HUES6 (cell line): ENCODE measurements at regions not wholly inside any gene's neighbourhood (a gene's known extent, or its start where the extent isn't known, plus 50 kb on each side); places are given as distances from the start of the nearest gene placed in this dataset.

Experiments used
- H3K27ac ChIP-seq: 2 replicates; pipeline ENCODE4 v1.7.0; 2013; ENCODE audit warnings: low read depth, mild to moderate bottlenecking, low read length, inconsistent platforms
- H3K27me3 ChIP-seq: 2 replicates; pipeline ENCODE4 v1.6.1; 2013; ENCODE audit warnings: low read length; ENCODE audit not compliant: control insufficient read depth, insufficient read depth
- H3K36me3 ChIP-seq: 2 replicates; pipeline ENCODE4 v1.6.1; 2013; ENCODE audit warnings: low read length; ENCODE audit not compliant: control insufficient read depth, insufficient read depth
- H3K4me1 ChIP-seq: 2 replicates; pipeline ENCODE4 v1.6.1; 2013; ENCODE audit warnings: low read length; ENCODE audit not compliant: control insufficient read depth, insufficient read depth
- H3K4me3 ChIP-seq: 2 replicates; pipeline ENCODE4 v1.5.1; 2013; ENCODE audit warnings: low read depth, low read length
- H3K9ac ChIP-seq: one replicate; pipeline ENCODE4 v1.6.1; 2013; ENCODE audit warnings: mild to moderate bottlenecking, low read length
- H3K9me3 ChIP-seq: 2 replicates; pipeline ENCODE4 v1.6.1; 2013; ENCODE audit warnings: low read depth, low read length; ENCODE audit not compliant: control insufficient read depth, insufficient read depth

- no peak overlapping the region for H3K9ac ChIP-seq
- H3K4me3 ChIP-seq, result no peak overlapping the region
- no peak overlapping the region for H3K27ac ChIP-seq
- no peaks in the 10 kb centered on the region for H3K9me3 ChIP-seq
- no peaks in the 10 kb centered on the region for H3K4me1 ChIP-seq
- no peaks in the 10 kb centered on the region for H3K27me3 ChIP-seq
- H3K36me3 ChIP-seq, result no peaks in the 10 kb centered on the region
Measured at GRCh38 chr5:87155106-87155505, 112.6 kb upstream of the RASA1 start.

GRCh38 chr5:87156631-87157030, 111.1 kb upstream of the RASA1 start:
- Histone ChIP-seq H3K9me3 (no peaks in the 10 kb centered on the region), H3K4me3 (no peak overlapping the region), H3K27ac (no peak overlapping the region), H3K9ac (no peak overlapping the region), H3K36me3 (no peaks in the 10 kb centered on the region), H3K4me1 (no peaks in the 10 kb centered on the region), H3K27me3 (no peaks in the 10 kb centered on the region)

- Histone ChIP-seq H3K4me3 (no peak overlapping the region), H3K4me1 (peaks cover 6% of the 10 kb centered on the region; the same call in 1 of the 2 replicates), H3K36me3 (no peaks in the 10 kb centered on the region), H3K27me3 (no peaks in the 10 kb centered on the region), H3K9me3 (no peaks in the 10 kb centered on the region), H3K9ac (no peak overlapping the region), H3K27ac (no peak overlapping the region)
Measured at GRCh38 chr5:87164409-87164808, 103.3 kb upstream of the RASA1 start.

- peaks cover under 1% of the 10 kb centered on the region; the same call in 1 of the 2 replicates for H3K4me1 ChIP-seq
- H3K9ac ChIP-seq, result no peak overlapping the region
- no peaks in the 10 kb centered on the region for H3K27me3 ChIP-seq
- H3K4me3 ChIP-seq, result no peak overlapping the region
- H3K27ac ChIP-seq, result no peak overlapping the region
- no peaks in the 10 kb centered on the region for H3K9me3 ChIP-seq
- H3K36me3 ChIP-seq, result no peaks in the 10 kb centered on the region
Measured at GRCh38 chr5:87169300-87169991, 98.2 kb upstream of the RASA1 start.

DNA sequence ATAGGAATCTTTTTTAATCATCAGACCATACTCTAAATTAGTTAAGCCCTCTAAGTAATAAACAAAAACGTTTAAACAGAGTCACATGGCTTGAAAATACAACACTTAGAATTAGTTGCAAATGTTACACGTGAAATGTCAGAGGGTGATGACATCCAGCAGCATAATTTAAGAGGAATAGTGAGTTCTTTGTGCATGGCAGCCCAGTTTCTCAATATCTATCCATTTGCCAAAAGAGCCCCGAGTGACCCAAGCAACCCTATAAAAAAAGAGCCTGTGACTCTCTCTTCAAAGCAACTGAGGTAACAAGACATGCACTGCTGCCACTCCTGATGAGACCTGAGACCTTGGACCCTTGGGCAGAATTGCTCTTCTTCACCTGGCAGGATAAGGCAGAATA, 96.9 kb upstream of the RASA1 start:
- H3K27me3 ChIP-seq, result no peaks in the 10 kb centered on the region
- no peak overlapping the region for H3K4me3 ChIP-seq
- no peaks in the 10 kb centered on the region for H3K9me3 ChIP-seq
- H3K9ac ChIP-seq, result no peak overlapping the region
- H3K27ac ChIP-seq, result no peak overlapping the region
- no peaks in the 10 kb centered on the region for H3K36me3 ChIP-seq
- H3K4me1 ChIP-seq, result no peaks in the 10 kb centered on the region

GRCh38 chr5:87182649-87183048, 85.0 kb upstream of the RASA1 start:
- H3K27me3 ChIP-seq, result no peaks in the 10 kb centered on the region
- H3K36me3 ChIP-seq, result no peaks in the 10 kb centered on the region
- H3K4me1 ChIP-seq, result no peaks in the 10 kb centered on the region
- no peaks in the 10 kb centered on the region for H3K9me3 ChIP-seq
- no peak overlapping the region for H3K4me3 ChIP-seq
- no peak overlapping the region for H3K27ac ChIP-seq
- H3K9ac ChIP-seq, result no peak overlapping the region

- no peaks in the 10 kb centered on the region for H3K9me3 ChIP-seq
- no peaks in the 10 kb centered on the region for H3K4me1 ChIP-seq
- no peak overlapping the region for H3K9ac ChIP-seq
- H3K27ac ChIP-seq, result no peak overlapping the region
- H3K36me3 ChIP-seq, result no peaks in the 10 kb centered on the region
- no peaks in the 10 kb centered on the region for H3K27me3 ChIP-seq
- no peak overlapping the region for H3K4me3 ChIP-seq
Measured at GRCh38 chr5:87183896-87184295, 83.8 kb upstream of the RASA1 start.

DNA sequence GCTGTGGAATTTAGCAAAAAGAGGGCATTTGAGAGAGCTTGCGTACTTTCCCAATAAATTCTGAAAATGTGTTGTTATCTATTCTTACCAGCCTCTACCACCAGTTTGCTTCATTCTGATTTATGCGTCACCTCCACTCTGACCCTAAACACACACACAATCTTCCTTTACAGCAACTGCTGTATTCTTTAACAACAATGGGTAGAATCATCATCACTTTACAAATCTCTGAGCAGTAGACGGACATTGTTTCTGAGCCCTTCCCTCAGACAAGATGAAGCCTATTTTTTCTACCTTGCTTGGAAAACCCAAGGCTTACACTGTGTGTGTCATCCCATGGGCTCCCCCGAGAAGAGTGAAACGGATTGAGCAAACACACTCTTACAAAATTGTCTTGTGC, 83.1 kb upstream of the RASA1 start:
- H3K9me3 ChIP-seq, result no peaks in the 10 kb centered on the region

GRCh38 chr5:87185838-87186237, 81.8 kb upstream of the RASA1 start:
- Histone ChIP-seq H3K27ac (no peak overlapping the region), H3K27me3 (no peaks in the 10 kb centered on the region), H3K36me3 (no peaks in the 10 kb centered on the region), H3K4me3 (no peak overlapping the region), H3K9me3 (no peaks in the 10 kb centered on the region), H3K4me1 (no peaks in the 10 kb centered on the region), H3K9ac (no peak overlapping the region)

More for the DNA sequence above, 83.1 kb upstream of the RASA1 start:
- H3K4me3 ChIP-seq, result no peak overlapping the region
- H3K4me1 ChIP-seq, result no peaks in the 10 kb centered on the region
- H3K27me3 ChIP-seq, result no peaks in the 10 kb centered on the region
- no peaks in the 10 kb centered on the region for H3K36me3 ChIP-seq
- H3K27ac ChIP-seq, result no peak overlapping the region
- H3K9ac ChIP-seq, result no peak overlapping the region

DNA sequence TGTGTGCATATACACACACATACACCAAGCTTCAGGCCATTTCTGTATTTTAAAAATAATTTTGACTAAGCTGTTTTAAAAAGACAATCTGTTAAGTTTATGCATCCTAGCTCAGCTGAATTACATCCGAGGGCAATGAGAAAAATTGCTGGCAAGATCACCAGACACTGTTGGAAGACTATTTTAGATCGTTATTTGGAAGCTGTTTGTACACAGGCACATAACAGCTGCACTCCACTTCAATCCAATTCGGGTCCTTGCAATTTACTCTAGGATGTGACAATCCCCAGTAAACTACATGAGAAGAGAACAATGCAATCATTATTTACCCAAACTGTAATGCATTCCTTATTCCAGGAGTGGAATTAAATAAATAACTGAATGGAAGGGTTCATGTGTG, 79.3 kb upstream of the RASA1 start:
- Histone ChIP-seq H3K36me3 (no peaks in the 10 kb centered on the region), H3K4me1 (no peaks in the 10 kb centered on the region), H3K9me3 (no peaks in the 10 kb centered on the region), H3K27ac (no peak overlapping the region), H3K27me3 (no peaks in the 10 kb centered on the region), H3K4me3 (no peak overlapping the region), H3K9ac (no peak overlapping the region)

DNA sequence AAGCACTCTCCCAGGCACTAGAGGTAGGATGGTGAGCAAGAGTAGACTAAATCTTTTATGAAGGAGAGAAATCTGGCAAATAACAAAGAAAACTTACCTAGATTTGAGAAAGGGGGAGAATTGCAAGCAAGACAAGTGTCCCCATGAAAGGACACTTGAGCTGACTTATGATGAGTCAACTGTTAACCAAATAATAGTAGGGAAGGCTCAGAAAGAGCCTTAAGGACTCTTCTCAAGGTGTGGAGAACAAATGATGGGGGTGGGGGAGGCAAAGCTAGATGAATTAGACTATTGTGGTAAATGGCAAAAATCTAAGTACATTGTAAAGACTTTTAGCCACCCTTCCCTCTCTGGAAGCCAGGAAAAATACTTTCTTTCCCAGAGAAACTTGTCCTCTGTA, 77.6 kb upstream of the RASA1 start:
- Histone ChIP-seq H3K27me3 (no peaks in the 10 kb centered on the region), H3K4me3 (no peak overlapping the region), H3K9ac (no peak overlapping the region), H3K9me3 (no peaks in the 10 kb centered on the region), H3K4me1 (no peaks in the 10 kb centered on the region), H3K36me3 (no peaks in the 10 kb centered on the region), H3K27ac (no peak overlapping the region)

GRCh38 chr5:87190687-87191086, 77.0 kb upstream of the RASA1 start:
- Histone ChIP-seq H3K36me3 (no peaks in the 10 kb centered on the region), H3K4me1 (no peaks in the 10 kb centered on the region)

More at GRCh38 chr5:87190687-87191086, 77.0 kb upstream of the RASA1 start:
- no peak overlapping the region for H3K4me3 ChIP-seq
- H3K27me3 ChIP-seq, result no peaks in the 10 kb centered on the region
- H3K27ac ChIP-seq, result no peak overlapping the region
- no peaks in the 10 kb centered on the region for H3K9me3 ChIP-seq
- no peak overlapping the region for H3K9ac ChIP-seq
